Ovary (tissue), 7 donors: ENCODE measurements at regions not wholly inside any gene's neighbourhood (a gene's known extent, or its start where the extent isn't known, plus 50 kb on each side); places are given as distances from the start of the nearest gene placed in this dataset.
"Not testable (repeated sequence)": the region's sequence is repeated elsewhere in the genome, so short reads cannot be mapped to it uniquely, and the experiment has no call there.

Experiments used
- DNase-seq, 5 donors: peaks; one replicate each; pipeline ENCODE4 v3.0.0-alpha.2; 2019 to 2020
- H3K27ac ChIP-seq, 2 donors: fragments of 200-600 bp; one replicate each; pipeline versions ENCODE4 v1.5.1 to v1.8.0; 2019 to 2022
- H3K27me3 ChIP-seq: fragments of 200-600 bp; one replicate; pipeline ENCODE4 v1.8.0; 2022
- H3K36me3 ChIP-seq: fragments of 200-600 bp; sonication (generic); one replicate; pipeline ENCODE4 v1.5.1; 2019
- H3K4me1 ChIP-seq: one replicate; pipeline ENCODE4 v1.8.1; 2013; ENCODE audit warnings: mild to moderate bottlenecking, moderate library complexity; ENCODE audit not compliant: insufficient read depth
- H3K4me3 ChIP-seq: fragments of 200-600 bp; sonication (generic); one replicate; pipeline ENCODE4 v1.5.1; 2017
- H3K9me3 ChIP-seq, 2 donors: fragments of 200-600 bp in 1 of 2; sonication (generic) in 1 of 2; one replicate each; pipeline versions ENCODE4 v1.5.1 to v1.8.1; 2013 to 2019; ENCODE audit warnings: mild to moderate bottlenecking in 1 of 2, moderate library complexity in 1 of 2
- EP300 ChIP-seq: sonication (generic); formaldehyde crosslinking; IDR thresholded peaks from one replicate; pipeline ENCODE4 v1.6.1; 2017; ENCODE audit warnings: antibody characterized with exemption
- POLR2A ChIP-seq: fragments of 450-650 bp; IDR thresholded peaks from one replicate; pipeline ENCODE4 v1.6.1; 2017; ENCODE audit warnings: antibody characterized with exemption, mild to moderate bottlenecking, moderate library complexity
- WGBS, 3 donors: extraction: QIAGEN DNeasy Blood & Tissue Kit in 1 of 3; methylation state at CpG; one replicate each; pipeline versions ENCODE4 v1.1.5 to v1.1.7; 2013 to 2017; 5-methylcytosine and 5-hydroxymethylcytosine counted together
- intact Hi-C, 4 donors: fragments of 100-400 bp; cut with DNase I; formaldehyde crosslinking; loops; one replicate each; pipeline versions ENCODE4 v1.11.0 to v1.15.1; 2022 to 2023
- TF ChIP-seq, protein P1 (sequence below), 3 donors: fragments of 450-650 bp in 2 of 3; fragments of 200-600 bp in 1 of 3; IDR thresholded peaks; one replicate each; pipeline versions ENCODE4 v1.5.1 to v1.8.0; 2016 to 2022; ENCODE audit warnings: antibody characterized with exemption in 3 of 3, mild to moderate bottlenecking in 1 of 3
- donor health status: DM: no; HTN: no; CAD: no; lungs with moderate emphysema.
- donor health status: DM: no; HTN: no; CAD: no.
- donor health status: Bipolar disorder and iron deficiency.
- donor health status: DM: no; HTN: no; CAD: no.
- donor health status: DM: yes; HTN: yes; CAD: no.

DNA sequence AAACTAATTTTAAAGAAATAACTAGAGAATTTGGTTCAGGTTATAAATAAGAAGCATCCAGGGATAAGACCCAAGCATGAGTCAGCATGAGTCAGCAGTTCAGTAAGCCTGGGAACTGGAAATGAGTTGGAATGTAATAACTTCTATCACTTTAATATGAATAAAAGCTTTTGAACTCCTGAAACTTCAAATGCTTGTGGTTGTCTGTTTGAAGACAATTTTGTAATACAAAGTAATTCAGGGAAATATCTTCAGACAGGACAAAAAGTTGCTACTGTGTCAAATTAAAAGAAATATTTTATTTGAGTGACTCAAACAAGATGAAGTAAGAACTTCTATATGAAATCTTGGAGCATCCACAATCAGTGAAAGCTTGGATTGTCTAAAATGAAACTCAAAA is 331.2 kb upstream of the DAB2 start:
- no peak for DNase-seq
- Histone ChIP-seq H3K27ac (no peak overlapping the region), H3K4me1 (no peaks in the 10 kb centered on the region), H3K4me3 (no peak overlapping the region), H3K9me3 (no peaks in the 10 kb centered on the region), H3K36me3 (no peaks in the 10 kb centered on the region), H3K27me3 (no peaks in the 10 kb centered on the region)
- TF ChIP-seq, protein P1, sequence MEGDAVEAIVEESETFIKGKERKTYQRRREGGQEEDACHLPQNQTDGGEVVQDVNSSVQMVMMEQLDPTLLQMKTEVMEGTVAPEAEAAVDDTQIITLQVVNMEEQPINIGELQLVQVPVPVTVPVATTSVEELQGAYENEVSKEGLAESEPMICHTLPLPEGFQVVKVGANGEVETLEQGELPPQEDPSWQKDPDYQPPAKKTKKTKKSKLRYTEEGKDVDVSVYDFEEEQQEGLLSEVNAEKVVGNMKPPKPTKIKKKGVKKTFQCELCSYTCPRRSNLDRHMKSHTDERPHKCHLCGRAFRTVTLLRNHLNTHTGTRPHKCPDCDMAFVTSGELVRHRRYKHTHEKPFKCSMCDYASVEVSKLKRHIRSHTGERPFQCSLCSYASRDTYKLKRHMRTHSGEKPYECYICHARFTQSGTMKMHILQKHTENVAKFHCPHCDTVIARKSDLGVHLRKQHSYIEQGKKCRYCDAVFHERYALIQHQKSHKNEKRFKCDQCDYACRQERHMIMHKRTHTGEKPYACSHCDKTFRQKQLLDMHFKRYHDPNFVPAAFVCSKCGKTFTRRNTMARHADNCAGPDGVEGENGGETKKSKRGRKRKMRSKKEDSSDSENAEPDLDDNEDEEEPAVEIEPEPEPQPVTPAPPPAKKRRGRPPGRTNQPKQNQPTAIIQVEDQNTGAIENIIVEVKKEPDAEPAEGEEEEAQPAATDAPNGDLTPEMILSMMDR (IDR thresholded peaks at IDR 0.05) = no peak
- no peak for TF ChIP-seq POLR2A
- TF ChIP-seq EP300 = no peak
- intact Hi-C loops = no loop called here

DNA sequence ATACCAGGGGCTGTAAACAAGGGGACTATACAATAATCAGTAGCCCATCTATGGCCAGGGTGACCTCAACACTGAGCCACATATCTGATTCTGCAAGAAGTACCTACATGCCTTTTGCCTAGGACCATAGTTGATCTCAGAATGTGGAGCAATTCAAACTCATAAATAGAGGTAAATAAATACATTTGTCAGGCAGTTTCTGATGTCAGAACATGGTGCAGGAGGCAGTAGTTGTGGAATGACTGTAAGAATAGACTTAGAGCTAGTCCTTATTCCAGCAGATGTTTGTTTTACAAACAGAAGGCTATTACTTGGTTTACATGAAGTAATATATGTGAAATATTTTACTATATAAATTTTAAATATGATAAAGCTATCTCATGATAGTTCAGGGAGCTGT is 330.7 kb upstream of the DAB2 start:
- Histone ChIP-seq H3K9me3 (no peaks in the 10 kb centered on the region), H3K4me1 (no peaks in the 10 kb centered on the region), H3K27me3 (no peaks in the 10 kb centered on the region), H3K36me3 (no peaks in the 10 kb centered on the region), H3K27ac (no peak overlapping the region), H3K4me3 (no peak overlapping the region)
- DNase-seq = no peak
- TF ChIP-seq POLR2A (no peak), EP300 (no peak)
- TF ChIP-seq, protein P1 (IDR thresholded peaks at IDR 0.05) = no peak
- intact Hi-C loops = no loop called here

GRCh38 chr5:39753747-39754146 is 329.0 kb upstream of the DAB2 start:
- H3K4me1 ChIP-seq, H3K36me3 ChIP-seq, H3K27ac ChIP-seq, H3K9me3 ChIP-seq, DNase-seq, intact Hi-C loops, H3K27me3 ChIP-seq, H3K4me3 ChIP-seq: not testable (repeated sequence)
- 95 to 98% (median 97%) methylated on average over 1 of the region's 1 CpG for WGBS, 3 donors

DNA sequence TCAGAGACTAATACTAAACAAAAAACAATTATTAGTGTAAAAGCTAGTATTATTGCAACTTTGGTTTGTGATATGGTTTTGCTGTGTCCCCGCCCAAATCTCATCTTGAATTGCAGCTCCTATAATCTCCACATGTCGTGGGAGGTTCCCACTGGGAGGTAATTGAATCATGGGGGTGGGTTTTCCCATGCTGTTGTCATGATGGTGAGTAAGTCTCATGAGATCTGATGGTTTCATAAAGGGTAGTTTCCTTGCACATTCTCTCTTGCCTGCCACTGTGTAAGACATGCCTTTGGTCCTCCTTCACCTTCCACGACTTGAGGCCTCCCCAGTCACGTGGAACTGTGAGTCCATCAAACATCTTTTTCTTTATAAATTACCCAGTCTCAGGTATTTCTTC is 325.9 kb upstream of the DAB2 start:
- Histone ChIP-seq H3K4me3 (no peak overlapping the region), H3K4me1 (no peaks in the 10 kb centered on the region), H3K9me3 (no peaks in the 10 kb centered on the region), H3K27ac (no peak overlapping the region), H3K36me3 (no peaks in the 10 kb centered on the region), H3K27me3 (no peaks in the 10 kb centered on the region)
- WGBS, 3 donors = 74 to 77% (median 77%) methylated on average over 4 of the region's 4 CpGs
- TF ChIP-seq, protein P1 (IDR thresholded peaks at IDR 0.05) = no peak
- TF ChIP-seq POLR2A (no peak), EP300 (no peak)
- intact Hi-C loops = no loop called here
- no peak for DNase-seq

GRCh38 chr5:39742916-39743315 is 318.1 kb upstream of the DAB2 start:
- TF ChIP-seq POLR2A (no peak), EP300 (no peak)
- TF ChIP-seq, protein P1 (IDR thresholded peaks at IDR 0.05) = no peak
- 77 to 81% (median 79%) methylated on average over 2 of the region's 2 CpGs for WGBS, 3 donors
- intact Hi-C loops = no loop called here
- Histone ChIP-seq H3K4me1 (no peaks in the 10 kb centered on the region), H3K36me3 (no peaks in the 10 kb centered on the region), H3K27ac (no peak overlapping the region), H3K27me3 (no peaks in the 10 kb centered on the region), H3K9me3 (no peaks in the 10 kb centered on the region), H3K4me3 (no peak overlapping the region)
- no peak for DNase-seq
